Activated naive CD4-positive, alpha-beta T cell treated with anti-CD3 and anti-CD28 coated beads, Interleukin-2, amount 10 ng/mL, durations not matched to agents 7 days and 5 days (primary cell): ENCODE measurements at regions not wholly inside any gene's neighbourhood (a gene's known extent, or its start where the extent isn't known, plus 50 kb on each side); places are given as distances from the start of the nearest gene placed in this dataset.

Source experiments
- CTCF ChIA-PET: fragments of 350-600 bp; sonication (Branson Sonifier 250); formaldehyde crosslinking; loops from one replicate; lab custom pipeline; 2021; ENCODE audit warnings: antibody characterized with exemption; lab: Charles Lee
- DNase-seq: peaks from one replicate; pipeline ENCODE4 v3.0.0-alpha.2; 2020
- H3K27ac Mint-ChIP-seq: one replicate; pipeline ENCODE4 v1.8.0; 2021; ENCODE audit warnings: mild to moderate bottlenecking, moderate library complexity, mixed read lengths
- H3K27me3 Mint-ChIP-seq: one replicate; pipeline ENCODE4 v1.8.0; 2021; ENCODE audit warnings: mild to moderate bottlenecking, mixed read lengths
- H3K36me3 Mint-ChIP-seq: one replicate; pipeline ENCODE4 v1.8.0; 2021; ENCODE audit warnings: mixed read lengths
- H3K4me1 Mint-ChIP-seq: one replicate; pipeline ENCODE4 v1.8.0; 2021; ENCODE audit warnings: mixed read lengths
- H3K4me3 Mint-ChIP-seq: one replicate; pipeline ENCODE4 v1.8.0; 2021; ENCODE audit warnings: mild to moderate bottlenecking, moderate library complexity, mixed read lengths
- H3K9me3 Mint-ChIP-seq: one replicate; pipeline ENCODE4 v1.8.0; 2021; ENCODE audit warnings: mixed read lengths

DNA sequence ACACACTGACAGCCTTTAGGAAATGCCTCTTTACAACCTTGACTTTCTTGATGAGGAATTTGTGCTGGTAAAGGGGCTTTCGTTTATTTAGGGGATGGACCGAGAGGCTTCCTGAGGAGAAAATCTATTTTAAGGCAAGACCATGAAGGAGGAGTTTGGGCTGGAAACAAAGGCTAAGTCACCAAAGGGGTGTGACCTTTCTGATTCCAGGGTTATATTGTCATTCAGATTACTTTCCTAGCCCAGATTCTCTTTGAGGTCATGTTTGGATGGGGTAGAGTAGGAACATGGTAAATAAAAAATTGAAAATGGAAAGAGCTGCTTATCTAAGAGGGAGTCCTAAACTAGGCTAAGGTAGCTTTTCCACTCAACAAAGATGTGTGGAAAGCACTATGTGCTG, 77.1 kb upstream of the UGP2 start:
- Mint-ChIP-seq H3K9me3 (peaks cover 13% of the 10 kb centered on the region), H3K27me3 (no peaks in the 10 kb centered on the region), H3K27ac (no peak overlapping the region), H3K4me1 (no peaks in the 10 kb centered on the region), H3K36me3 (no peaks in the 10 kb centered on the region), H3K4me3 (no peak overlapping the region)
- CTCF ChIA-PET = no interaction called here
- DNase-seq = no peak

DNA sequence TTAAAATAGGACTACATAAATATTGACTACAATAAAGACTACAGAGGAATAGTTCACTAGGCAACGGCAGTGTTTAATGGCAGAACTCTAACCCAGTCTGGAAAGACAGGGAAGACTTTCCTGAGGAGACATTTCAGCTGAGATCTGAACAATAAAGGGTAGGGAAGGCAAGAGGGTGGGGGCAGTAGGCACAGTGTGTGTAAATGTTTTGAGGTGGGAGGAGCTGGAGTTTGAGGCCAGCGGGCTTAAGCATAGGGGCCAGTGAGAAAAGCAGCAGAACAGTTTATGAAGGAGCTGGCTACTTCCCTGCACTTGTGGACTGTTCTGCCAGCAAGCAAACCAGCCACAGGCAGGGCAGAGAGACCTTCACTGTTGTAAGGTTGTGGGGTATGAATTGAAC, 76.6 kb upstream of the UGP2 start:
- Mint-ChIP-seq H3K4me3 (no peak overlapping the region), H3K4me1 (no peaks in the 10 kb centered on the region), H3K36me3 (no peaks in the 10 kb centered on the region), H3K27me3 (no peaks in the 10 kb centered on the region), H3K9me3 (peaks cover 13% of the 10 kb centered on the region), H3K27ac (no peak overlapping the region)
- DNase-seq = no peak
- CTCF ChIA-PET = no interaction called here

DNA sequence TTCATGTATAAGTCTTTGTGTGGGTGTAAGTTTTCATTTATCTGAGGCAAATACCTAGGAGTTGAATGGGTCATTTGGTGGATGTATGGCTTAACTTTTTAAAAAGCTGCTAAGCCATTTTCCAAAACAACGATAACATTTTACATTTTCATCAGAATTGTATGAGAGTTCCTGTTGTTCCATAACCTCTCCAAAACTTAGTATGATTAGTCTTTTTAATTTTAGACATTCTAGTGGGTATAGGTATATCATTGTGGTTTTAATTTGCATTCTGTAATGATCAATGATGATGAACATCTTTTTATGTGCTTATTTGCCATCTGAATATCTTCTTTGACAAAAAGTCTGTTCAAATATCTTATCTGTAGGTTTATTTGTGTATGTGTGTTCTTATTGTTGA, 74.4 kb upstream of the UGP2 start:
- CTCF ChIA-PET = interaction anchor here (0.7 kb wide), 1 partner anchor 1623 kb away, joined by 3 read pairs; no protein-coding TSS in a partner anchor
- Mint-ChIP-seq H3K36me3 (no peaks in the 10 kb centered on the region), H3K4me3 (no peak overlapping the region), H3K27me3 (no peaks in the 10 kb centered on the region), H3K4me1 (no peaks in the 10 kb centered on the region), H3K27ac (no peak overlapping the region), H3K9me3 (peaks cover 13% of the 10 kb centered on the region)
- DNase-seq = no peak

DNA sequence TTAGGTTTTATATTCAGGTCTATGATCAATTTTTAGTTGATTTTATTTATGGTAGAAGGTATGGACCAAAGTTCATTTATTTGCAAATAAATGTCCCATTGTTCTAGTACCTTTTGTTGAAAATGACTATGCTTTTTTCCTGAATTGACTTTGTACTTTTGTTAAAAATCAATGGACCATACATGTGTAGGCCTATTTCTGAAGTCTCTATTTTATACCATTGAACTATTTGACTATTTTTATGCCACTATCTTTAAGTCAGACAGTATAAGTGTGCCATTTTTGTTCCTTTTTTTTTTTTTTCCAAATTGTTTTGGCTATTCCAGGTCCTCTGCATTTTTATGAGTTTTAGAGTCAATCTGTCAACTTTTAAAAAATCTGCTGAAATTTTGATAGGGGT, 73.6 kb upstream of the UGP2 start:
- CTCF ChIA-PET = interaction anchor here (0.7 kb wide), 1 partner anchor 1623 kb away, joined by 3 read pairs; no protein-coding TSS in a partner anchor
- H3K4me1 Mint-ChIP-seq = no peaks in the 10 kb centered on the region
- no peaks in the 10 kb centered on the region for H3K36me3 Mint-ChIP-seq
- DNase-seq = no peak
- H3K27ac Mint-ChIP-seq = no peak overlapping the region
- H3K9me3 Mint-ChIP-seq = peaks cover 13% of the 10 kb centered on the region
- H3K4me3 Mint-ChIP-seq = no peak overlapping the region
- H3K27me3 Mint-ChIP-seq = no peaks in the 10 kb centered on the region

- CTCF ChIA-PET = no interaction called here
- no peak overlapping the region for H3K4me3 Mint-ChIP-seq
- H3K27me3 Mint-ChIP-seq = no peaks in the 10 kb centered on the region
- H3K9me3 Mint-ChIP-seq = peaks cover 13% of the 10 kb centered on the region
- no peak overlapping the region for H3K27ac Mint-ChIP-seq
- H3K4me1 Mint-ChIP-seq = no peaks in the 10 kb centered on the region
- H3K36me3 Mint-ChIP-seq = no peaks in the 10 kb centered on the region
- DNase-seq = no peak
These were observed 71.8 kb upstream of the UGP2 start for GRCh38 chr2:63769915-63770314.

GRCh38 chr2:63772061-63772460, 69.6 kb upstream of the UGP2 start:
- no peaks in the 10 kb centered on the region for H3K27me3 Mint-ChIP-seq
- H3K4me1 Mint-ChIP-seq = no peaks in the 10 kb centered on the region
- H3K4me3 Mint-ChIP-seq = no peak overlapping the region
- H3K36me3 Mint-ChIP-seq = no peaks in the 10 kb centered on the region
- CTCF ChIA-PET = no interaction called here
- H3K27ac Mint-ChIP-seq = no peak overlapping the region
- H3K9me3 Mint-ChIP-seq = peaks cover 8% of the 10 kb centered on the region
- DNase-seq = no peak

DNA sequence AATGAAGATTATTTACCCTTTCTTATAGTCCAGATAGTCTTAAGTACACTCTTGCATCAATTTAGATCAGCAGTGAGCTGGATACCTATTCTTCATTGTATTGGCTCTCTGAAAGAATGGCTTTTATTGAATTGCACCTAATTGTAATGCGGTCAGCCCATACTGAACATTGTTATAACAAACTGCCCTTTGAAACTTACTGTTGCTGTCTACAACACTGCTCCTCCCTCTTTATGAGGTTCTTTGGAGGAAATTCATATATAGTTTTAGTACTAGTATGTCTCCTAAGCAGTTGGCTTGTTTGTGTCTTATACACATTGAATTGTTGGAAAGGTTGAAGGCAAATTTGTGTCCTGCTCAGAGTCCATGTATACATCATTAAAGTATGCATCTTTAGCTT, 66.5 kb upstream of the UGP2 start:
- Mint-ChIP-seq H3K4me3 (no peak overlapping the region), H3K27ac (no peak overlapping the region), H3K36me3 (no peaks in the 10 kb centered on the region), H3K4me1 (no peaks in the 10 kb centered on the region), H3K27me3 (peaks cover 5% of the 10 kb centered on the region), H3K9me3 (no peaks in the 10 kb centered on the region)
- DNase-seq = no peak
- CTCF ChIA-PET = no interaction called here

- H3K9me3 Mint-ChIP-seq = no peaks in the 10 kb centered on the region
- CTCF ChIA-PET = no interaction called here
- H3K27me3 Mint-ChIP-seq = peaks cover 5% of the 10 kb centered on the region
- DNase-seq = no peak
- no peak overlapping the region for H3K27ac Mint-ChIP-seq
- no peaks in the 10 kb centered on the region for H3K4me1 Mint-ChIP-seq
- H3K36me3 Mint-ChIP-seq = no peaks in the 10 kb centered on the region
- no peak overlapping the region for H3K4me3 Mint-ChIP-seq
These were observed 65.3 kb upstream of the UGP2 start for GRCh38 chr2:63776382-63776781.

DNA sequence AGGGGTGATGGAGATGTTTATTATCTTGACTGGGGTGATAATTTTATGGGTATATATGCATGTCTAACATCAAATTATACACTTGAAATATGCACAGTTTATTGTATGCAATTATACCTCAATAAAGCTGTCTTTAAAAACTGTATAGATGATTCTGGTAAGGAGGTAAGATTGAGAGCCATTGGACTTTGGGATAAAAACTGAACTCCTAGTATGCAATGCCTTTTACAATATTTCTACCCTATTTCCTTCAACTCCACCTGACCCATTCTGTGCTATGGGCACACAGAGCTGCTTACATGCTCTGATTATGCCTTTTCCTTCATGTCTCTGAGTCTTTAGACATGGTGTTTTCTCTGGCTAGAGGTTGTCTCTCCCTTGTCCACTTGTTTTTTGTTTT, 63.9 kb upstream of the UGP2 start:
- no peak for DNase-seq
- no peak overlapping the region for H3K4me3 Mint-ChIP-seq

GRCh38 chr2:63778391-63778790, 63.3 kb upstream of the UGP2 start:
- Mint-ChIP-seq H3K4me3 (no peak overlapping the region), H3K27ac (no peak overlapping the region), H3K36me3 (no peaks in the 10 kb centered on the region), H3K27me3 (peaks cover 5% of the 10 kb centered on the region), H3K9me3 (no peaks in the 10 kb centered on the region), H3K4me1 (no peaks in the 10 kb centered on the region)
- CTCF ChIA-PET = no interaction called here
- DNase-seq = no peak

More for the DNA sequence above, 63.9 kb upstream of the UGP2 start:
- no peaks in the 10 kb centered on the region for H3K36me3 Mint-ChIP-seq
- CTCF ChIA-PET = no interaction called here
- H3K27ac Mint-ChIP-seq = no peak overlapping the region
- peaks cover 5% of the 10 kb centered on the region for H3K27me3 Mint-ChIP-seq
- H3K4me1 Mint-ChIP-seq = no peaks in the 10 kb centered on the region
- no peaks in the 10 kb centered on the region for H3K9me3 Mint-ChIP-seq

GRCh38 chr2:63780518-63781155, 61.1 kb upstream of the UGP2 start:
- Mint-ChIP-seq H3K4me1 (no peaks in the 10 kb centered on the region), H3K9me3 (no peaks in the 10 kb centered on the region), H3K36me3 (no peaks in the 10 kb centered on the region), H3K27me3 (peaks cover 5% of the 10 kb centered on the region), H3K27ac (no peak overlapping the region), H3K4me3 (no peak overlapping the region)
- DNase-seq = no peak
- CTCF ChIA-PET = no interaction called here

DNA sequence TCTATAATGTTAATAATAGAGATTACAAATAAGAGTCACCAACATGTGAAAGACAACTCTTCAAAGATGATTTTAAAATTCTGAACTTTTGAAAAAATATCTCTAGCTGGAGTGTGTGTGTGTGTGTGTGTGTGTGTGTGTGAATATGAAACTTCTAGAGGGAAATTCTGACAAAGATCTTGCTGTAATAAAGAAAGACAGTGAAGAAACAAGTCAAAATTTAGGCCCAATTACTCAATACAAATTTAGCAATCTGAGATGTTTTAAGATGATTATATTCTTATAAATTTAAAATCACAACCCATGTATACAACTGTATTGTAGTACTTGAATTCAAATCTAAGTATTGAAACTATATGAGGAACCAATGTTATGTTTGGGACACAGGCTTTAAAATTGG, 57.2 kb upstream of the UGP2 start:
- Mint-ChIP-seq H3K4me3 (no peak overlapping the region), H3K9me3 (no peaks in the 10 kb centered on the region)
- CTCF ChIA-PET = no interaction called here

GRCh38 chr2:63785096-63785495, 56.6 kb upstream of the UGP2 start:
- H3K4me1 Mint-ChIP-seq = no peaks in the 10 kb centered on the region
- H3K9me3 Mint-ChIP-seq = no peaks in the 10 kb centered on the region
- CTCF ChIA-PET = no interaction called here
- H3K4me3 Mint-ChIP-seq = no peak overlapping the region
- peak overlapping the region; percentile 63 for H3K27ac Mint-ChIP-seq
- H3K36me3 Mint-ChIP-seq = no peaks in the 10 kb centered on the region
- H3K27me3 Mint-ChIP-seq = no peaks in the 10 kb centered on the region
- DNase-seq = no peak

More for the DNA sequence above, 57.2 kb upstream of the UGP2 start:
- Mint-ChIP-seq H3K4me1 (no peaks in the 10 kb centered on the region), H3K36me3 (no peaks in the 10 kb centered on the region), H3K27me3 (no peaks in the 10 kb centered on the region), H3K27ac (no peak overlapping the region)
- DNase-seq = no peak

DNA sequence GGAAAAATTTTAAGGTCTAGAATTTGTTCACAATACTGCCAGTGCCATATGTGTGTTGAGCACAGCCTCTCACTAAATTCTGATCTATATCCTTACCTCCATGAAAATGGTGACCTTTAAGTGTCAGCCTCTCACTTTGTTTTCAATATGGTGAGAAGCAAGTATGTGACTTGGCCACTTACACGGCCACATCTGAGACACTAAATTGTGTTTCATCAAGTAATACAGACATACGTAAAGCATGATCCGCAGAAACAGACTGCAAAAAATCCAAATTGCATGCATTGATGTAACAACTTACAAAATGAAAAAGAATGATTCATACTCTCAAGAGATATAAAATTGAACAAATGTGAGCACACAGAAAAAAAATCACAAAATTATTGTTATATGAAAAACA, 55.2 kb upstream of the UGP2 start:
- H3K4me1 Mint-ChIP-seq = no peaks in the 10 kb centered on the region
- H3K4me3 Mint-ChIP-seq = no peak overlapping the region
- H3K27ac Mint-ChIP-seq = no peak overlapping the region
- H3K36me3 Mint-ChIP-seq = no peaks in the 10 kb centered on the region
- no peaks in the 10 kb centered on the region for H3K9me3 Mint-ChIP-seq
- H3K27me3 Mint-ChIP-seq = no peaks in the 10 kb centered on the region
- CTCF ChIA-PET = no interaction called here
- DNase-seq = no peak

DNA sequence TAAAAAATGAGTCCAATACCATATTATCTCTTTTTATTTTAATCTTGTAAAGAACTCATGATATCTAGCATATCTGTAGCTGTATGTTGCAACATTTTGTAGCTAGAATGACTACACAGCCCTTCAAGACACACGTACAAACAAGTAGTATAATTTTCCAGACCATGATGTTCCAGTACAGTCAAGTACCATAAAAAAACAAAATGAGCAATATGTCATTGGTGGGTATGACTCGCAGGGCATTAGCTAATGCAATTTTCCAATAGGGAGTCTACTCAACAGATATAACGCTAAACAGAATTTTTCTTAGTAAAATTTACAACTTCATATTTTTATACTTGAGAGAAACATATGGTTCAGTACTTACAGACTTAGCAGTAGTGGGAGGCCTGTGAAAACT, 53.6 kb upstream of the UGP2 start:
- H3K9me3 Mint-ChIP-seq = no peaks in the 10 kb centered on the region
- H3K4me3 Mint-ChIP-seq = no peak overlapping the region
- no peaks in the 10 kb centered on the region for H3K27me3 Mint-ChIP-seq
- no peak overlapping the region for H3K27ac Mint-ChIP-seq
- CTCF ChIA-PET = no interaction called here
- no peaks in the 10 kb centered on the region for H3K4me1 Mint-ChIP-seq
- DNase-seq = no peak
- no peaks in the 10 kb centered on the region for H3K36me3 Mint-ChIP-seq
